T-helper 1 cell (primary cell): ENCODE measurements at regions not wholly inside any gene's neighbourhood (a gene's known extent, or its start where the extent isn't known, plus 50 kb on each side); places are given as distances from the start of the nearest gene placed in this dataset.

ENCODE experiments used
- DNase-seq, 5 donors: peaks; one replicate each; pipeline ENCODE4 v3.0.0-alpha.2; 2012 to 2020

GRCh38 chr6:4008324-4009047 is 70.5 kb downstream of the FAM217A start:
- DNase-seq = peak in 1 of 5 donors; percentile 50

- no peak for DNase-seq
Measured at GRCh38 chr6:4009486-4009885, 69.5 kb downstream of the FAM217A start.

GRCh38 chr6:4010048-4010447 is 68.9 kb downstream of the FAM217A start:
- DNase-seq = no peak

GRCh38 chr6:4010689-4011090 is 68.2 kb downstream of the FAM217A start:
- peak in 1 of 5 donors; percentile 71 for DNase-seq

GRCh38 chr6:4012826-4013225 is 66.1 kb downstream of the FAM217A start:
- no peak for DNase-seq

GRCh38 chr6:4017058-4017739 is 61.7 kb downstream of the FAM217A start:
- DNase-seq = no peak

- peak in 1 of 5 donors; percentile 60 for DNase-seq
Measured at GRCh38 chr6:4017834-4018170, 61.1 kb downstream of the FAM217A start.

GRCh38 chr6:4018171-4018923 is 60.6 kb downstream of the FAM217A start:
- DNase-seq = peak; percentile 92 to 97 (median 94)
